Panc1 (cell line): ENCODE measurements at regions not wholly inside any gene's neighbourhood (a gene's known extent, or its start where the extent isn't known, plus 50 kb on each side); places are given as distances from the start of the nearest gene placed in this dataset.

Source experiments
- ATAC-seq: fragments of 200-7000 bp; cut with Tn5 transposase; 2 replicates; pipeline ENCODE4 v1.9.1; 2020; ENCODE audit warnings: mild to moderate bottlenecking, moderate library complexity
- BruUV-seq: library from RNA; stranded (reverse); fragments of 400-500 nt; replicated peaks from 2 replicates; lab custom pipeline; 2021; lab: Mats Ljungman, UMichigan
- CTCF ChIA-PET: fragments of 300-600 bp; sonication (Branson Sonifier 250); formaldehyde crosslinking; loops from one replicate; lab custom pipeline; 2022; ENCODE audit warnings: antibody characterized with exemption; lab: Charles Lee
- POLR2A ChIA-PET: fragments of 300-600 bp; sonication (Branson Sonifier 250); formaldehyde crosslinking; loops from one replicate; lab custom pipeline; 2022; ENCODE audit warnings: antibody characterized with exemption; lab: Charles Lee
- DNase-seq: peaks from one replicate; pipeline ENCODE4 v3.0.0-alpha.2; 2010; ENCODE audit warnings: low read depth, low spot score
- H3K27ac ChIP-seq: 2 replicates; pipeline ENCODE4 v1.5.1; 2011; ENCODE audit warnings: mild to moderate bottlenecking, low read length, inconsistent platforms
- H3K27me3 ChIP-seq: fragments of 200-500 bp; sonication (Bioruptor generic); 2 replicates; pipeline ENCODE4 v1.6.0; 2014; ENCODE audit warnings: low read length, inconsistent platforms; ENCODE audit not compliant: control insufficient read depth, insufficient read depth
- H3K36me3 ChIP-seq: fragments of 200-500 bp; sonication (Bioruptor generic); 2 replicates; pipeline ENCODE4 v1.5.1; 2014; ENCODE audit warnings: inconsistent platforms, mild to moderate bottlenecking, low read length, moderate library complexity; ENCODE audit not compliant: control insufficient read depth, insufficient read depth
- H3K4me1 ChIP-seq: 2 replicates; pipeline ENCODE4 v1.5.1; 2011; ENCODE audit warnings: inconsistent platforms, mild to moderate bottlenecking, low read length, moderate library complexity; ENCODE audit not compliant: control insufficient read depth, insufficient read depth
- H3K4me3 ChIP-seq, 2 experiments: 2 replicates each; pipeline ENCODE4 v1.5.1; 2011 to 2012; ENCODE audit warnings: low read depth in 2 of 2, low read length in 2 of 2, mild to moderate bottlenecking in 2 of 2, inconsistent platforms in 1 of 2, moderate library complexity in 1 of 2
- H3K9me3 ChIP-seq: fragments of 200-500 bp; sonication (Bioruptor generic); 2 replicates; pipeline ENCODE4 v1.5.1; 2014; ENCODE audit warnings: low read depth, mild to moderate bottlenecking, inconsistent platforms, low read length, moderate library complexity; ENCODE audit not compliant: control insufficient read depth, insufficient read depth
- POLR2AphosphoS5 ChIP-seq: IDR thresholded peaks from 2 replicates; pipeline ENCODE4 v1.6.1; 2012; ENCODE audit warnings: mild to moderate bottlenecking, low read depth, low read length, moderate library complexity
- SIN3A ChIP-seq: IDR thresholded peaks from 2 replicates; pipeline ENCODE4 v1.6.1; 2012; ENCODE audit warnings: low read depth, mild to moderate bottlenecking, low read length, moderate library complexity, borderline replicate concordance; ENCODE audit not compliant: insufficient read depth
- TCF7L2 ChIP-seq: IDR thresholded peaks from 2 replicates; pipeline ENCODE4 v1.6.1; 2011; ENCODE audit warnings: mild to moderate bottlenecking, low read depth, low read length, inconsistent platforms
- in situ Hi-C: cut with HindIII; loops from 2 replicates; pipeline ENCODE4 v1.10.0; 2016; ENCODE audit warnings: low sequenced_read_pairs, low pct_unique_long_range_greater_than_20kb
- intact Hi-C: fragments of 100-400 bp; cut with micrococcal nuclease; formaldehyde crosslinking; loops from one replicate; pipeline ENCODE4 v1.10.0; 2022; ENCODE audit not compliant: unreplicated experiment
- TF ChIP-seq, protein P1 (sequence below): fragments of 450-650 bp; IDR thresholded peaks from 2 replicates; pipeline ENCODE4 v1.5.1; 2017; ENCODE audit warnings: mild to moderate bottlenecking
- TF ChIP-seq, protein P2 (sequence below), 2 experiments: IDR thresholded peaks; 2 replicates each; pipeline ENCODE4 v1.6.1; 2011 to 2012; ENCODE audit warnings: low read depth in 2 of 2, control low read depth in 1 of 2, low read length in 1 of 2, mild to moderate bottlenecking in 1 of 2, moderate library complexity in 1 of 2; ENCODE audit not compliant: insufficient read depth in 1 of 2

DNA sequence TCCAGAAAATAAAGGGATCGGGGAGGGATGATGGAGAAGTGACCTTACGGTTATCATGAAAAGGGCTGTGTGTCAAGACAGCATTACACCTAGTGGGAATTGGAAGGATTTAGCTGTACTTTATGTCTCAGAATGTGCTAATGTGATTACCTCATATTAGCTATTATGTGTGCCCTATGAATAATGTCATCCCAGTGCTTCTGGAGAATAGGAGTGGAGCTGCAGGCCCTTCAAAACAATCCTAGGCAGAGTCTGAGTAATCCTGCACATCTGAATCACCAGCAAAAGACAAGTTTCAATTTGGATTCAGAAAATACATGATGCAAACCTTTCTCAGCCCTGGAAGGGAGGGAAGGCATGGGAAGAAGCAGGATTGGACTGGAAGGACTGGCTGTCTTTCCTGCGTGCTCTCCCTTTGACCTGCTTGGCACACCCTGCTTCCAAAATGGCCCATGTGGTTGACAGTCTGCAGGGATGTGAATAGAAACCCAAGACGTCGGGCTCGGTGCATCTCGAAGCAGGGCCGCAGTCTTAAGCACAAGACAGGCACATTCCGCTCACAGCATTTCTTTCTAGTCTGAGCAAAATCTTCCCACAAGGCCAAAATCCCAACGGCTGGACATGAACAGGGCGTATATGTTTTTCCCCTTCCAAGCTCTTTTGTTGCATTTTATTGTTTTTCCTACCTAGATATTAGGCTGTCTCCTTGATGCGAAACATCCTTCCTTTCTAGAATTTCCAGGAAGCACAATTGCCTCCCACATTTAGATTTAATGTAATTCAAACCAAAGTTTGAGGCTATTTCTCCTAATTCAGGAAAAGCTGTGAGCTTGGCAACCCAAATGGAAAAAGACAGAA is 54.3 kb upstream of the TARBP1 start:
- ChIA-PET POLR2A (no interaction called here), CTCF (no interaction called here)
- Histone ChIP-seq H3K27me3 (no peaks in the 10 kb centered on the region), H3K27ac (no peak overlapping the region), H3K9me3 (no peaks in the 10 kb centered on the region), H3K4me3 (no peak overlapping the region), H3K36me3 (no peaks in the 10 kb centered on the region), H3K4me1 (no peaks in the 10 kb centered on the region; the same call in 1 of the 2 replicates)
- in situ Hi-C loops, result no loop called here
- no TSS peak for BruUV-seq
- no peak for DNase-seq
- intact Hi-C loops, result no loop called here
- ATAC-seq, result no peak
- TF ChIP-seq SIN3A (no peak), POLR2AphosphoS5 (no peak), TCF7L2 (no peak)
- TF ChIP-seq, protein P1, sequence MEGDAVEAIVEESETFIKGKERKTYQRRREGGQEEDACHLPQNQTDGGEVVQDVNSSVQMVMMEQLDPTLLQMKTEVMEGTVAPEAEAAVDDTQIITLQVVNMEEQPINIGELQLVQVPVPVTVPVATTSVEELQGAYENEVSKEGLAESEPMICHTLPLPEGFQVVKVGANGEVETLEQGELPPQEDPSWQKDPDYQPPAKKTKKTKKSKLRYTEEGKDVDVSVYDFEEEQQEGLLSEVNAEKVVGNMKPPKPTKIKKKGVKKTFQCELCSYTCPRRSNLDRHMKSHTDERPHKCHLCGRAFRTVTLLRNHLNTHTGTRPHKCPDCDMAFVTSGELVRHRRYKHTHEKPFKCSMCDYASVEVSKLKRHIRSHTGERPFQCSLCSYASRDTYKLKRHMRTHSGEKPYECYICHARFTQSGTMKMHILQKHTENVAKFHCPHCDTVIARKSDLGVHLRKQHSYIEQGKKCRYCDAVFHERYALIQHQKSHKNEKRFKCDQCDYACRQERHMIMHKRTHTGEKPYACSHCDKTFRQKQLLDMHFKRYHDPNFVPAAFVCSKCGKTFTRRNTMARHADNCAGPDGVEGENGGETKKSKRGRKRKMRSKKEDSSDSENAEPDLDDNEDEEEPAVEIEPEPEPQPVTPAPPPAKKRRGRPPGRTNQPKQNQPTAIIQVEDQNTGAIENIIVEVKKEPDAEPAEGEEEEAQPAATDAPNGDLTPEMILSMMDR, result no peak
- TF ChIP-seq, protein P2, sequence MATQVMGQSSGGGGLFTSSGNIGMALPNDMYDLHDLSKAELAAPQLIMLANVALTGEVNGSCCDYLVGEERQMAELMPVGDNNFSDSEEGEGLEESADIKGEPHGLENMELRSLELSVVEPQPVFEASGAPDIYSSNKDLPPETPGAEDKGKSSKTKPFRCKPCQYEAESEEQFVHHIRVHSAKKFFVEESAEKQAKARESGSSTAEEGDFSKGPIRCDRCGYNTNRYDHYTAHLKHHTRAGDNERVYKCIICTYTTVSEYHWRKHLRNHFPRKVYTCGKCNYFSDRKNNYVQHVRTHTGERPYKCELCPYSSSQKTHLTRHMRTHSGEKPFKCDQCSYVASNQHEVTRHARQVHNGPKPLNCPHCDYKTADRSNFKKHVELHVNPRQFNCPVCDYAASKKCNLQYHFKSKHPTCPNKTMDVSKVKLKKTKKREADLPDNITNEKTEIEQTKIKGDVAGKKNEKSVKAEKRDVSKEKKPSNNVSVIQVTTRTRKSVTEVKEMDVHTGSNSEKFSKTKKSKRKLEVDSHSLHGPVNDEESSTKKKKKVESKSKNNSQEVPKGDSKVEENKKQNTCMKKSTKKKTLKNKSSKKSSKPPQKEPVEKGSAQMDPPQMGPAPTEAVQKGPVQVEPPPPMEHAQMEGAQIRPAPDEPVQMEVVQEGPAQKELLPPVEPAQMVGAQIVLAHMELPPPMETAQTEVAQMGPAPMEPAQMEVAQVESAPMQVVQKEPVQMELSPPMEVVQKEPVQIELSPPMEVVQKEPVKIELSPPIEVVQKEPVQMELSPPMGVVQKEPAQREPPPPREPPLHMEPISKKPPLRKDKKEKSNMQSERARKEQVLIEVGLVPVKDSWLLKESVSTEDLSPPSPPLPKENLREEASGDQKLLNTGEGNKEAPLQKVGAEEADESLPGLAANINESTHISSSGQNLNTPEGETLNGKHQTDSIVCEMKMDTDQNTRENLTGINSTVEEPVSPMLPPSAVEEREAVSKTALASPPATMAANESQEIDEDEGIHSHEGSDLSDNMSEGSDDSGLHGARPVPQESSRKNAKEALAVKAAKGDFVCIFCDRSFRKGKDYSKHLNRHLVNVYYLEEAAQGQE (IDR thresholded peaks at IDR 0.05; ENCODE audit: insufficient read depth in 1 of 2, low read depth in 2 of 2, low read length in 1 of 2), result no peak

DNA sequence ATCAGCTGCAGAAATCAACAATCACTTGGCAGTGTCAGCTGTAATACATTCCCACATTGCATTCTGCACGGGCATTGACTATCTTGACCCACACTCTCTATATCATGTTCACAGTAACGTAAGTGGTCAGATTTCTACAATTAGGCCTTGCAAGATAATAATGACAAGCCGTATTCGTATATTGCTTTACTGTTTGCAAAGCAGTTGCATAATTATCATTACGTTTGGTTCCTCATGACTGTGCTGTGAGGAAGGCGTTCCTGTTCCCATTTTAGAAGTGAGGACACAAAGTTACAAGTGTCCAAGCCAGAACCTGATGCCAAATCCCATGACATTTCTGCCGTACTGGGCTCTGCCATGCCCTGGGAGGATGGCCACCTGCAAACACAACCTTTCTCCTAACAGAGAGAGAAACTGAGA is 53.5 kb upstream of the TARBP1 start:
- H3K4me1 ChIP-seq, result no peaks in the 10 kb centered on the region; the same call in 1 of the 2 replicates
- intact Hi-C loops, result no loop called here
- H3K9me3 ChIP-seq, result no peaks in the 10 kb centered on the region
- ATAC-seq (no peak), DNase-seq (no peak)
- TF ChIP-seq, protein P1, result no peak
- TF ChIP-seq SIN3A (no peak), POLR2AphosphoS5 (no peak), TCF7L2 (no peak)
- TF ChIP-seq, protein P2 (IDR thresholded peaks at IDR 0.05; ENCODE audit: insufficient read depth in 1 of 2, low read depth in 2 of 2, low read length in 1 of 2), result no peak
- ChIA-PET CTCF (no interaction called here), POLR2A (no interaction called here)
- no peak overlapping the region for H3K27ac ChIP-seq
- no peaks in the 10 kb centered on the region for H3K27me3 ChIP-seq
- in situ Hi-C loops, result no loop called here
- no peak overlapping the region for H3K4me3 ChIP-seq
- no peaks in the 10 kb centered on the region for H3K36me3 ChIP-seq
- BruUV-seq, result no TSS peak
